Left ventricle myocardium superior (tissue), 1 donor: ENCODE measurements at regions not wholly inside any gene's neighbourhood (a gene's known extent, or its start where the extent isn't known, plus 50 kb on each side); places are given as distances from the start of the nearest gene placed in this dataset.
"Not testable (repeated sequence)": the region's sequence is repeated elsewhere in the genome, so short reads cannot be mapped to it uniquely, and the experiment has no call there.

Experiments
- ATAC-seq: fragments of 200-7000 bp; cut with Tn5 transposase; one replicate; pipeline ENCODE4 v1.9.1; 2020; ENCODE audit warnings: mild to moderate bottlenecking, moderate library complexity
- DNase-seq: peaks from one replicate; pipeline ENCODE4 v3.0.0-alpha.2; 2020
- intact Hi-C: fragments of 100-400 bp; cut with micrococcal nuclease; formaldehyde crosslinking; loops from one replicate; pipeline ENCODE4 v1.11.0; 2022
- donor health status: DM: no; HTN: yes; CAD: no; lungs with severe emphysema.

DNA sequence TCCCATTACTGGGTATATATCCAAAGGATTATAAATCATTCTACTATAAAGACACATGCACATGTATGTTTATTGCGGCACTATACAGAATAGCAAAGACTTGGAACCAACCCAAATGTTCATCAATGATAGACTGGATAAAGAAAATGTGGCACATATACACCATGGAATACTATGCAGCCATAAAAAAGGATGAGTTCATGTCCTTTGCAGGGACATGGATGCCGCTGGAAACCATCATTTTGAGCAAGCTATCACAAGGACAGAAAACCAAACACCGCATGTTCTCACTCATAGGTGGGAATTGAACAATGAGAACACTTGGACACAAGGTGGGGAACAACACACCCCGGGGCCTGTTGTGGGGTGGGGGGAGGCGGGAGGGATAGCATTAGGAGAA is 57.0 kb upstream of the NEUROD1 start:
- intact Hi-C loops, DNase-seq: not testable (repeated sequence)

GRCh38 chr2:181738074-181738473 is 57.8 kb upstream of the NEUROD1 start:
- ATAC-seq (no peak), DNase-seq (no peak)
- intact Hi-C loops = no loop called here

More for the DNA sequence above, 57.0 kb upstream of the NEUROD1 start:
- ATAC-seq = not testable (repeated sequence)

GRCh38 chr2:181738563-181738962 is 58.2 kb upstream of the NEUROD1 start:
- ATAC-seq (no peak), DNase-seq (no peak)
- intact Hi-C loops = no loop called here

DNA sequence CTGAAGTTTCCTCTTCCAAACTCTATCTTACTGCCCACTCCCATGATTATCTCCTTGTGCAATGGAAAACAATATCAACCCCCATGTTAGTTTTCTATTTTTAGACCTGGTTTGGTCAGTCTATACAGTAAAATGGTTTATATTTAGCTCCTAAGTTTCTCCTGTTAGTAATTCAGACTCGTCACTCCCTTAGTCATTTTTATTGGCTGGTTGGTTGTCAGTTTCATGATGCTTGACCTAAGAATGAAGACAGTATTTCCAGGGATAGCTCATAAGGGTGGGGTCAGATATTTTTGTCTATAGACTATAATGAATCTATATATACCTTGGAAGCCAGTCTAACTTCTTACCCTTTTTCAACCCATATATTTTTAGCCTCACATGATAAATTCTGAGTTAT is 61.4 kb upstream of the NEUROD1 start:
- intact Hi-C loops = loop anchor here (5.0 to 10.0 kb wide), 3 partner anchors 163 to 336 kb away; no protein-coding TSS in a partner anchor
- ATAC-seq (no peak), DNase-seq (no peak)

DNA sequence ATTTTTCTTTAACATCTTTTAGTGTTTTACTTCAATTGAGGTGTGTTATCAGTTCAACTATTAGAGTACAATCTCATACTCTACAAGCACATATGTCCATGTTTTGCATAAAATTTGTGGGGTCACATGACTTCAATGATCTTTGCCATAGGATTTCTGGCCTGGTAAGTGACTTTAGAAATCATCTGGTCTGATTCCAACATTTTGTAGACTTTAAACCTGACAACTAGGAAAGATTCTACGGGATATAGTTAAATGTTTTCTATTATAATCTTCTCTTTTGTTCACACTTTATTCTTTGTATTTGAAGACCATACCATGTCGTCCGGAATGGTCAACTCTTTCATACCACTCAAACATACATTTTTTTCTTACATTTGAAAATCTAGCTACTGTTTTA is 62.0 kb upstream of the NEUROD1 start:
- no peak for ATAC-seq
- intact Hi-C loops = loop anchor here (5.0 to 10.0 kb wide), 3 partner anchors 162 to 335 kb away; no protein-coding TSS in a partner anchor
- DNase-seq = no peak

DNA sequence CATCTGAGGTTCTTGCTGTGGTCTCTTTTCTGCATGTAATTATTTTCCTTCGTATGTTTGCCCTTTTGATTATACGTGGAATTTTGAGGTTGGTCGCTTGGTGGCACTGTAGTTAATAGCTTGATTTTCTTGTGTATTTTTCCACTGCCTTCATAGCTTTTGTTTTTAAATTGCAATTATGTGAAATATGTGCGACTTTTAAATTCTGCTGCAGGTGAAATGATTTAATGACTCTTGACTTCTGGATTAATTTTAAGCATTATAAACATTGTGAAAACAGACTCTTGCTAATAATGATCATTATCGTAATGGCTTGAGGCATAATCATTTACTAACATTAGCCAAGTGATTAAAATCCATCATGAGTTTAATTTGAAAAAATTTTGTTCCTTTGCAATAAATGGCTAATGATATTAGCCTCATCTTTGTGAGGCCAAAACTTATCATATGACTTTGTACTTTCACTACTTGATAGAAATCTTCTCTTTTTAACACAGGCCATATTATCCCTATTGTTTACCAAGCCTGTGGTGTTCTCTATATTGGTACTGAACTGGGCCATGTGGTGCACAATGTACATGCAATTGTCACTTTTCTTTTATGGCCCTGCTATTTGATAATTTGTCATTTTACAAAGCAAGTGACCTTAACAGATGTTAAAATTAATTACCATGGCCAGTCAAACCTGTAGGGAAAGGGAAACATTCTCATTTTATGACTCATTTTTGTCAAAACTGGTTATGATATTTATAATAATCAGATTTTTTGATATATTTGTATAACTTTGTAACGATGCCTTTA is 62.8 kb upstream of the NEUROD1 start:
- intact Hi-C loops = loop anchor here (5.0 to 10.0 kb wide), 3 partner anchors 162 to 334 kb away; no protein-coding TSS in a partner anchor
- DNase-seq = no peak
- ATAC-seq = no peak

DNA sequence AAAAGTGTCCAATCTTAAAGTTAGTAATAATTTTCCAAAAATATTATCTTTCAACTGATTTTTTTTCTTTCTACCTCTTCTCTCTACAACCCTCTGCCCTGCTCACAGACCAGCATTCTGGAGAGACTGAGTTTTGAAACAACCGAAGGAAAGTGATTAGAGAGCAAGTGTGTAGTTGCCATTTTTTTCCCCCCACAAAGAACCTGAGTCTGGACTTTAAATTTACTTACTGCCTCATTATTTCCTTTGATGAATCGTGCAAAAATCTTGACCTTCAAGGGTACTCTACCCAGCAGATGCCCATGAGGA is 63.4 kb upstream of the NEUROD1 start:
- DNase-seq (no peak), ATAC-seq (no peak)
- intact Hi-C loops = loop anchor here (5.0 to 10.0 kb wide), 3 partner anchors 161 to 334 kb away; no protein-coding TSS in a partner anchor

DNA sequence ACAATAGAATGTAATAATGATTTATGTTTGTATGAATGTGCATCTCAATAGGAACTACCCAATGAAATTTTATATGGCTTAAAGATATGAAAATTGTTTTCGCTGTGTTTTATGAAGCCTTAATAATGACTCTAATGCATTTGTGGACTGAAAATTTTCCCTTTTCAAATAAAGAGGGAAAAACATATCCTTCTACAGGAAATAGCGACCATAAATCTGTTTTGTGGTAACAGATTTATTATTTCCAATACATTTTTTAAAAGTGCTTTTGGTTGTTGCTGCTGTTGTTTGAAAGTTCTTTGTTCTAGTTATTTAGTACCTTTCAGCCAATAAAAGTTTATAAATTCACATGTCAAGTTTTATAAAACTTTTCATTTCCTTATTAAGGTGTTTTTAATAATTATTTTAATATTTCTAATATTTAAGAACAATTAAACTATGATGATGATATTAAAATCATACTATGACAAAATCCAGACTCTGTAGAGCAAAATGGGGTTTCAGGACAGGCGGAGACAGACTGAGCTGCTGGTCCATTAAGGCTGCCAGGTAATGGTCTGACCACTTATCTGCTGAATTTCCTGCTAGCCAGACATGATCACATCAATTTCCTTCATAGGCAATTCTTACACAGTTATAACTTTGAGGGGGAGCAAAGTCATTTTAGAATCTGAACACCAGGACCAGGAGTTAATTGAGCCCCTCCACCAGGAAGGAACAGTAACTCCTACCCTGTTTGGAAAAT is 65.7 kb upstream of the NEUROD1 start:
- DNase-seq = no peak
- ATAC-seq = no peak
- intact Hi-C loops = loop anchor here (10.0 kb wide), 2 partner anchors 159 to 209 kb away; no protein-coding TSS in a partner anchor

DNA sequence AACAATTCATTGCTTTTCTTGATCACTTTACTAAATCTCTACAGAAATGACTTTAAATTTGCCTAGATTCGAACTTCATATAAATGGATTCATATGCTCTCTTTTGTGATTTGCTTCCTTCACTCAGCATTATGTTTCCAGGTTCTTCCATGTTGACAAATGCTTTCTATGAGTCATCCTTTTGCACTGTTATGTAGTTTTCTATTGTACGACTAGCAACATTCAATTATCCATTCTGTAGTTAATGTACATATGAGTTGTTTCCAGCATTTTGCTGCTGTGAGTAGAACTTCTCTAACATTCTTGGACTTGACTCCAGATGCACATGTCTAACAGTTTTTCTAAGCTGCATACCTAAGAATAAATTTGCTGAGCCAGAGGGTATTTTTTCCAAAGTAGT is 66.5 kb upstream of the NEUROD1 start:
- ATAC-seq (no peak), DNase-seq (no peak)
- intact Hi-C loops = loop anchor here (10.0 kb wide), 2 partner anchors 158 to 208 kb away; no protein-coding TSS in a partner anchor

GRCh38 chr2:181750305-181750704 is 70.0 kb upstream of the NEUROD1 start:
- DNase-seq (no peak), ATAC-seq (no peak)
- intact Hi-C loops = no loop called here

DNA sequence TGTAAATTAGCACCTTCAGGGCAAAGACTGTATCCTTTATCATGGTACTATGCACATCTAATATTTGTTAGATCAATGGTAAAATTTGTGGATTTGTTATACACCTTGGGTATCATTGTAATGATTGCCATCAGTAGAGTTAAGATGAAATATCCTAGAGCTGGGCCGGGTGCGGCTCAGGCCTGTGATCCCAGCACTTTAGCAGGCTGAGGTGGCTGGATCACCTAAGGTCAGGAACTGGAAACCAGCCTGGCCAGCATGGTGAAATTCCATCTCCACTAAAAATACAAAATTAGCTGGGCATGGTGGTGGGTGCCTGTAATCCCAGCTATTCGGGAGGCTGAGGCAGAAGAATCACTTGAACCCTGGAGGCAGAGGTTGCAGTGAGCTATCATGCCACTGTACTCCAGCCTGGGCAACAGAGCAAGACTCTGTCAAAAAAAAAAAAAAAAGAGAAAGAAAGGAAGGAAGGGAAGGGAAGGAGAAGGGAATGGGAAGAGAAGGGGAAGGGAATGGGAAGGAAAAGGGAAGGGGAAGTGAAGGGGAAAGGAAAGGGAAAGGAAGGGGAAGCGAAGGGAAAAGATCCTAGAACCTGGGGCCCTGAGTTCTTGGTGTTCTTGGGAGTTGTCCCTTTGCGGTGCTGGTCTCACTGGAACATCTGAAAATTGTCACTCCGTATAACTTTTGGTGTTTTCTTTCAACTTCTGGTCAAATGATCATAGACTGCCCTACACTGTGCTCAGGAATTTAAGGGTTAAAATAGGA is 71.1 kb upstream of the NEUROD1 start:
- DNase-seq (no peak), ATAC-seq (no peak)
- intact Hi-C loops = no loop called here

- ATAC-seq = no peak
- no peak for DNase-seq
- intact Hi-C loops = no loop called here
Measured at GRCh38 chr2:181752301-181752700, 72.0 kb upstream of the NEUROD1 start.

DNA sequence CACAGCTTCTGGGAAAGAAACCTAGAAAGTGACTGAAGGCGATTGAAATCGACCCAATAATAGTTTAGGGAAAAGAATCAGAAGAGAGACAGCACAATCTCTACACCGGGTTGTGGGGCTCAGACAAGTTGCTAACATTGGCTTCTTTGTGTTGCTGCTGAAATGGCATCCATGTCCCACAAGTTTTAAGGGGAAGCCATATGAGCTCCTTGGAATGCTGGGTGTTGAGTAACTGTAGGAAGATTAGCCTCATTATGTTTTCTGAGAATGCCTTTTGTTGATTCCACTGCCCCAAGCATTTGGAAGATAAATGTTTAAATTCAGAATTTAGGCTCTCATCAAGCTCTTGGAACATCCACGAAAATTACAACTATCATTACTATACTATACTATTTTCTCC is 73.4 kb upstream of the NEUROD1 start:
- intact Hi-C loops = no loop called here
- no peak for ATAC-seq
- no peak for DNase-seq

GRCh38 chr2:181754105-181754504 is 73.8 kb upstream of the NEUROD1 start:
- no peak for DNase-seq
- ATAC-seq = no peak
- intact Hi-C loops = no loop called here

DNA sequence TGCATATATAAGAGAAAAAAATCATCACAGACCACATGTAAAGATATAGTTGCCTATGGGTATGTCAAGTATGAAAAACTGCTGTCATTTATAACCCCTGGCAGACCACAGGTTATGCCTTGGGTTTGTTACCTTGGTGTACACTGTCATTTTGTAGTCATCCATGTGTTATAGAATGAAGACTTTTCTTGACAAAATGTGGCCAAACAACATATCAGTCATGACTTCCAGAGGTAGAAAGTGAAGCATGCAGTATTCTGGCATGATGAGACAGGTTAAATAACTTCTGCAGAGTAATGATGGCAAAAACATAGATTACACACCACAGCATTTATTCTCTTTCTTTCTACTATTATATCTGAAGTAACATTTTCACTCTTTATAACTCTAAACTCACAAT is 74.9 kb upstream of the NEUROD1 start:
- ATAC-seq (no peak), DNase-seq (no peak)
- intact Hi-C loops = no loop called here

GRCh38 chr2:181760521-181760920 is 80.2 kb upstream of the NEUROD1 start:
- ATAC-seq = no peak
- intact Hi-C loops = no loop called here
- no peak for DNase-seq

DNA sequence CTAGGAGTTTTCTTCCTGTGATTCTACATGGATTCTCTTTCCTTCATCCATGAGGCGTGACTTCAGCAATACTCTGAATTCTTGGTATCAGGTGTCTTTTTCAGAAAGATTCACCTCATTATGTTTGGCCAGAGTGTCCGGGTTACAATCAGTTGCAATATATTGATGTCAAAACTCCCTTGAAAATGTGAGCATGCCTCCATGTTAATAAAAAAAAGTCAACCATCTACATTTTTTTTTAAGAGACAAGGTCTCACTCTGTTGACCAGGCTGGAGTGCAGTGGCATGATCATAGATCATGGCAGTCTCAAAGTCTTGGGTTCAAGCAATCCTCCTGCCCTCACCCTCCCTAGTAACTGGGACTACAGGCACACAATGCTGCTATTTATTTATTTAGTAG is 80.9 kb upstream of the NEUROD1 start:
- intact Hi-C loops = no loop called here
- ATAC-seq (no peak), DNase-seq (no peak)

DNA sequence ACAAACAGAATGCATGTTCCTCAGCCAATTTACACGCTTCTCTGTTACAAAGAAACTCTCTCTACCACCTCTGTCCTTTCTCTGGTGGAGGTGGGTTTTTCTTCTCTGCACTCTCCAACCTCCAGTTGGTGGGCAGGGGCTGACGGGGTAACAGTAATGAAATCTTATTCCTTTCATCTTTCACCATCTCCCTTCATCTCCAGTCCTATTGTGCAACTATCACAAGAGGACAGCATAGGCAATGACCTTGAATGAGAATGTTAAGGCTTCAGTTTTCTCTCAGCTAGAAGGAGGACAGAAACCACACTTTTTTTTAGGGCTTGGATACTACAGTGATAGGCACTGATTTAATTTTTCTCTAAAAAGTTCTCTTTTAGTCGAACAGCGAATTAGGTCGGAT is 81.7 kb upstream of the NEUROD1 start:
- ATAC-seq = no peak
- no peak for DNase-seq
- intact Hi-C loops = no loop called here

GRCh38 chr2:181762848-181763247 is 82.5 kb upstream of the NEUROD1 start:
- intact Hi-C loops = no loop called here
- DNase-seq = no peak
- ATAC-seq = no peak

DNA sequence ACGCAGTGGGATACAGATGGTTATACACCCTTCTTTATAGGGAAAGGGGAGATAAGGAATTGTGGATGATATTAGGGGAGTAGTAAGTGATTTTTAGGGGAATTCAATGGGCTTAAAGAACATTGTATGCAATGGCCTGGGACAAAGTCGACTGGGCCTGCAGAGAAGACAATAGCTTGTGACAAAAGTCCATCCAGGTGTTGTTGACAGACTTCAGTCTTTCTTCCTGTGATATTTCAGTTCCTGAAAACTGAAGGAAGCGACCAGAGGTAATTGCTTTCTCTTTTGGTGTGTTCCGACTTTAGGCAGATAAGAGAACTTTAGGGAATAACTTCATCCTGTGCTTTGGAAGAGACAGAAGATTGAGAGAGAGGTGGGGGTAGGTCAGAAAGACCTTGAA is 83.1 kb upstream of the NEUROD1 start:
- intact Hi-C loops = no loop called here
- ATAC-seq = no peak
- DNase-seq = no peak
